ENCODE measurements at regions not wholly inside any gene's neighbourhood (a gene's known extent, or its start where the extent isn't known, plus 50 kb on each side); places are given as distances from the start of the nearest gene placed in this dataset.

DNA sequence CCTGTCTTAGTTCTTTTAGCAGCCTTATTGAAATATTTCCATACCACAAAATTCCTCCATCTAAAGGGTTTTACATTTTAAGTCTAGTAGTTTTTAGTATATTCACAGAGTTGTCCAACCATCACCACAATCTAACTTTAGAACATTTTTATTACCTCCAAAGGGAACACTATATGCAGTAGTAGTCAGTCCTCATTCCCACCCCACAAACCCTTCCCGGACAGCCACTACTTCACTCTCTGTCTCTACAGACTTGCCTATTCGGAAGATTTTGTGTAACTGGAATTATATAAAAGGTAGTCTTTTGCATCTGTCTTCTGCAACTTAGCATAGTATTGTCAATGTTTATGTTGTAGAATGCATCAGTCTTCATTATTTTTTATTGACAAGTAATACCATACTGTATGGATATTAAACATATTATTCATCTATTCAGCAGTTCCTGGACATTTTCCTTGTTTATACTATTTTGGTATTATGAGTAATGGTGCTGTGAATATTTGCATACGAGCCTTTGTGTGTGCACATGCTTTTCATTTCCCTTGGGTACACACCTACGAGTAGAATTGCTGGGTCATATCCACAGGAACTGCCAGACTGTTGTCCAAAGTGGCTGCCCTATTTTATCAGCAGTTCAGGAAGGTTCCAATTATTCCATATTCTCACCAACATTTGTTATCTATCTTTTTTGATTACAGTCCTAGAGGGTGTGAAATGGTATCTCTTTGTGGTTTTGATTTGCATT lies 60.9 kb upstream of the LANCL2 start:
- Mint-ChIP-seq H3K9me3 (ENCODE audit: unreplicated experiment) (no peaks in the 10 kb centered on the region), H3K27me3 (ENCODE audit: insufficient read depth, unreplicated experiment) (peaks cover 51% of the 10 kb centered on the region), H3K4me1 (ENCODE audit: insufficient read depth, unreplicated experiment) (peaks cover 19% of the 10 kb centered on the region), H3K36me3 (ENCODE audit: insufficient read depth, unreplicated experiment) (no peaks in the 10 kb centered on the region), H3K4me3 (ENCODE audit: unreplicated experiment) (no peak overlapping the region), H3K27ac (ENCODE audit: low read depth, unreplicated experiment) (no peak overlapping the region)
- DNase-seq (ENCODE audit: unreplicated experiment), result no peak
- ChIA-PET POLR2A (no interaction called here), CTCF (interaction anchor here (0.6 to 0.7 kb wide), 2 partner anchors 12 to 43 kb away, joined by 3 read pairs; no protein-coding TSS in a partner anchor)
- intact Hi-C loops (cut with micrococcal nuclease), result no loop called here
- TF ChIP-seq, protein P1, sequence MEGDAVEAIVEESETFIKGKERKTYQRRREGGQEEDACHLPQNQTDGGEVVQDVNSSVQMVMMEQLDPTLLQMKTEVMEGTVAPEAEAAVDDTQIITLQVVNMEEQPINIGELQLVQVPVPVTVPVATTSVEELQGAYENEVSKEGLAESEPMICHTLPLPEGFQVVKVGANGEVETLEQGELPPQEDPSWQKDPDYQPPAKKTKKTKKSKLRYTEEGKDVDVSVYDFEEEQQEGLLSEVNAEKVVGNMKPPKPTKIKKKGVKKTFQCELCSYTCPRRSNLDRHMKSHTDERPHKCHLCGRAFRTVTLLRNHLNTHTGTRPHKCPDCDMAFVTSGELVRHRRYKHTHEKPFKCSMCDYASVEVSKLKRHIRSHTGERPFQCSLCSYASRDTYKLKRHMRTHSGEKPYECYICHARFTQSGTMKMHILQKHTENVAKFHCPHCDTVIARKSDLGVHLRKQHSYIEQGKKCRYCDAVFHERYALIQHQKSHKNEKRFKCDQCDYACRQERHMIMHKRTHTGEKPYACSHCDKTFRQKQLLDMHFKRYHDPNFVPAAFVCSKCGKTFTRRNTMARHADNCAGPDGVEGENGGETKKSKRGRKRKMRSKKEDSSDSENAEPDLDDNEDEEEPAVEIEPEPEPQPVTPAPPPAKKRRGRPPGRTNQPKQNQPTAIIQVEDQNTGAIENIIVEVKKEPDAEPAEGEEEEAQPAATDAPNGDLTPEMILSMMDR (IDR thresholded peaks at IDR 0.05; ENCODE audit: unreplicated experiment), result no peak
- no TSS peak for BruUV-seq (replicated peaks)

DNA sequence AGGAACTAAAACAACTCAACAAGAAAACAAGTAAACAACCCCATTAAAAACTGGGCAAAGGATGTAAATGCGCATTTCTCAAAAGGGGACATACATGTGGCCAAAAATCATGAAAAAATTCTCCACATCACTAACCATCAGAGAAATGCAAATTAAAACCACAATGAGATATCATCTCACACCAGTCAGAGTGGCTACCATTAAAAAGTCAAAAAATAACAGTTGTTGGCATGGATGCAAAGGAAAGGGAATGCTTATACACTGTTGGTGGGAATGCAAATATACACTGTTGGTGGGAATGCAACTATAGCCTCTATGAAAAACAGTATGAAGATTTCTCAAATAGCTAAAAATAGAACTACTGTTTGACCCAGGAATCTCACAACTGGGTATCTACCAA lies 60.0 kb upstream of the LANCL2 start:
- Mint-ChIP-seq H3K4me3 (ENCODE audit: unreplicated experiment) (no peak overlapping the region), H3K36me3 (ENCODE audit: insufficient read depth, unreplicated experiment) (no peaks in the 10 kb centered on the region), H3K9me3 (ENCODE audit: unreplicated experiment) (no peaks in the 10 kb centered on the region), H3K4me1 (ENCODE audit: insufficient read depth, unreplicated experiment) (peaks cover 19% of the 10 kb centered on the region), H3K27me3 (ENCODE audit: insufficient read depth, unreplicated experiment) (peaks cover 41% of the 10 kb centered on the region), H3K27ac (ENCODE audit: low read depth, unreplicated experiment) (no peak overlapping the region)
- ChIA-PET CTCF (interaction anchor here (0.6 to 1.3 kb wide), 2 partner anchors 53 to 70 kb away, joined by 3 to 6 read pairs; no protein-coding TSS in a partner anchor), POLR2A (interaction anchor here (0.7 to 4.9 kb wide), 3 partner anchors 17 to 262 kb away, joined by 3 to 57 read pairs (median 5); partner anchors contain the start of gene LANCL2)
- TF ChIP-seq, protein P1 (IDR thresholded peaks at IDR 0.05; ENCODE audit: unreplicated experiment), result no peak
- no peak for DNase-seq (ENCODE audit: unreplicated experiment)
- no TSS peak for BruUV-seq (replicated peaks)
- intact Hi-C loops (cut with micrococcal nuclease), result no loop called here

DNA sequence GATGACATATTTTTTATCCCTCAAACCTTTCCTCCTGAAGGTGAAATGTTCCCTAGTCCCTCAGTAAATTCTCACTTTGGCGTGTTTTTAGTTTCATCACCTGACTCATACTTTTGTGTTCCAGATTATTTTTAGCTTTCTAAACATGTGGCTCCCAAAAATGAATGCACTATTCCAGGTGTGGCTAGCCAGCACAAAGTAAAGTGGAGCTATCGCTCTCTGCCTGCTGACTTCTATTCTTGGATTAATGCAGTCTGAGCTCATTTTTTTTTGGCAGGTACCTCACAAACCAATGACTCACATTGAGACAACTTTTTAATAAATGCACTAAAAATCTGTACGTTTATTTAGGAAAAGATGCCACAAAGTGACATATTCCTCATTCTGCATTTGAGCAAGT lies 58.8 kb upstream of the LANCL2 start:
- DNase-seq (ENCODE audit: unreplicated experiment), result peak; percentile 38
- POLR2A ChIA-PET, result interaction anchor here (0.7 to 4.9 kb wide), 12 partner anchors 9 to 1757 kb away, joined by 3 to 57 read pairs (median 4); partner anchors contain the start of gene LANCL2

More for the DNA sequence above, 58.8 kb upstream of the LANCL2 start:
- Mint-ChIP-seq H3K27me3 (ENCODE audit: insufficient read depth, unreplicated experiment) (peaks cover 32% of the 10 kb centered on the region), H3K27ac (ENCODE audit: low read depth, unreplicated experiment) (peak overlapping the region; percentile 91), H3K4me3 (ENCODE audit: unreplicated experiment) (peak overlapping the region; percentile 17), H3K36me3 (ENCODE audit: insufficient read depth, unreplicated experiment) (no peaks in the 10 kb centered on the region), H3K9me3 (ENCODE audit: unreplicated experiment) (no peaks in the 10 kb centered on the region), H3K4me1 (ENCODE audit: insufficient read depth, unreplicated experiment) (peaks cover 19% of the 10 kb centered on the region)
- TF ChIP-seq, protein P1 (IDR thresholded peaks at IDR 0.05; ENCODE audit: unreplicated experiment), result no peak
- no TSS peak for BruUV-seq (replicated peaks)
- intact Hi-C loops (cut with micrococcal nuclease), result no loop called here
- CTCF ChIA-PET, result interaction anchor here (0.8 to 2.9 kb wide), 7 partner anchors 19 to 533 kb away, joined by 3 to 10 read pairs (median 5); no protein-coding TSS in a partner anchor

Measured in MCF 10A (cell line).